ENCODE measurements at regions not wholly inside any gene's neighbourhood (a gene's known extent, or its start where the extent isn't known, plus 50 kb on each side); places are given as distances from the start of the nearest gene placed in this dataset.
A peak's percentile ranks its signal among the peaks of the same experiment; 100 is the strongest.

- DNase-seq (ENCODE audit: low read depth in 4 of 4, low spot score in 3 of 4), result no peak
Measured at GRCh38 chr7:8931906-8932646, 498.7 kb downstream of the NXPH1 start.

DNA sequence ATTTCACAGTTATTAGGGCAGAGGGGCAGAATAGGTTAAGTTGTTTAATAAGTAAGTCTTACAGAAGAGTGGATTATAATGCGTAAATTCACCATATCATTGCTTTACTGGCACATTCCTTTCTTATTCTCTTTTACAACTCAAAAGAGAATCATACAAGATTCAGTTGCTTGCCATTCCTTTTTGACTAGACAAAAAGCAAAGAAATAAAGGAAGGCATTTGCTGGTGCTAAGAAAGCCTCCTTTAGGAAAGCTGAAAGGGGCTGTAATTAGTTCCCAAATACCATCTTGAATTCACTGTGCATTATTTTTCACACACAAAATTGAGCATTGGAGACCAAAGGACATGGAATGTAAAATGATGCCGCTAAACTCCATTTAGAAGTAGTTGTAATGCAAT lies 499.3 kb downstream of the NXPH1 start:
- DNase-seq (ENCODE audit: low read depth in 4 of 4, low spot score in 3 of 4), result no peak

GRCh38 chr7:8937204-8937603 lies 503.8 kb downstream of the NXPH1 start:
- no peak for DNase-seq (ENCODE audit: low read depth in 4 of 4, low spot score in 3 of 4)

- DNase-seq (ENCODE audit: low read depth in 4 of 4, low spot score in 3 of 4), result no peak
Measured at GRCh38 chr7:8938044-8938805, 504.8 kb downstream of the NXPH1 start.

DNA sequence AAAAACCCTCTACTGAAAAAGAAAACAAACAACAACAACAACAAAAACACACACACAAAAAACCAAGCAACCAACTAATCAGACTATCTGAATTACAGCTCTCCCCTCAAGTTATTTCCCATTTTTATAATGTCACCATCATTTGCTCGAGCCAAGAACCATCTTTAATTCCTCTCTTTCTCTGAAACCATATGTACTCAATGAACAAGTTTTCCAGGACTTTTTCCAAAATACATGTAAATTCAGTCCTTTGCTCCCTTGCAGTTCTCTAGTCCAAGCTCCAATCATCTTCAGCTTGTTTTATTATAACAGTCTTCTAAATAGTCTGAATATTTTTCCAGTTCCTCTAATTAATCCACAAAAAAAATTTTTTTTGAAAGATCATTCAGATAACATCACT lies 506.0 kb downstream of the NXPH1 start:
- no peak for DNase-seq (ENCODE audit: low read depth in 4 of 4, low spot score in 3 of 4)

DNA sequence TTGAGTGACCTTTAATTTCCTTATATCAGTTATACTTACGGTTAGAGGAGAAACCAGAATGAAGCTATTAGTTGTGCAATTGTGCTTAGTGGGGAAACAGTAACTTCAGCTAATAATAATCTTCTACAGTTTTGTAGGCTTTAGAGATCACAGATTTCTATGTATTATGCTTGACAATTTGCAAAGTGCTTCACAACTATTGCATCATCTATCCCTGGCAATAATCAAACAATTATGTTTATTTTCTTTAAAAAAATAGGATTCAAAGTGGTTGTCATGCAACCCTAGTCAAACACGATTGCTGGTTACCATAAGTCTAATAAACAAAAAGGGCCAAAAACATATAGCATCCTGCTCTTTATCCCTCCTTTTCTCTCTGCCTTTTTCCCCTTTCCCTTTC lies 530.3 kb downstream of the NXPH1 start:
- no peak for DNase-seq (ENCODE audit: low read depth in 4 of 4, low spot score in 3 of 4)

DNA sequence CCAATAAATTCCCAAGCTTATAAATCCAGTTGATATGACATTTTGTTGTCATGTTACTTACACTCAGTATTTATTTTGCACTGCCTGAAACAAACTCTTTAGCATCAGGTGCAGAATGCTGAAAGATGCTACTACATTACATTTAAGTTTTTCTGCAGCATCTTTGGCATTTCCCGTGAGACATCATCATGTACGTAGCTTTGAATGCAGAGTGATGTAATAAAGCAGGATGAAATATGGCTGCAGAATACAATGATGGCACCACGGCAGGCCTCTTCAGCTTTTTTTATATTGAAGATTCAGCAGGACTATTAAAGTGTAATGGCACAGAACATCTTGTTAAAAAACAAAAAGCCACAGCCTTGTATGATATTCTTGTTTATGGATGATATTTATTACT lies 531.8 kb downstream of the NXPH1 start:
- DNase-seq (ENCODE audit: low read depth in 4 of 4, low spot score in 3 of 4), result no peak

DNA sequence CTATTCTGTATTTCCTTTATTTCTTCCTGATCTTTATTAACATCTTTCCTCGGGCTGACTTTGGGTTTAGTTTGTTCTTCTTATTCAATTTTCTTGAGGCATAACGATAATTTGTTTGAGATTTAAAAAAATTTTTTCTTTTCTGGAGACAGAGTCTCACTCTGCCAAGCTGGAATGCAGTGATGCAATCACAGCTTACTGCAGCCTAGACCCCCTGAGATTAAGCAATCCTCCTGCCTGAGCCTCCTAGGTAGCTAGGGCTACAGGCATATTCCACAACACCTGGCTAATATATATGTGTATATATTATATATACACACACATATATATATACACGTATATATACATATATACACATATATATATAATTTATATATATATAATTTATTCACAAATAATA lies 540.2 kb downstream of the NXPH1 start:
- no peak for DNase-seq (ENCODE audit: low read depth in 4 of 4, low spot score in 3 of 4)

- DNase-seq (ENCODE audit: low read depth in 4 of 4, low spot score in 3 of 4), result no peak
Measured at GRCh38 chr7:8975681-8976080, 542.3 kb downstream of the NXPH1 start.

GRCh38 chr7:8982338-8982992 lies 549.1 kb downstream of the NXPH1 start:
- no peak for DNase-seq (ENCODE audit: low read depth in 4 of 4, low spot score in 3 of 4)

- DNase-seq (ENCODE audit: low read depth in 4 of 4, low spot score in 3 of 4), result no peak
Measured at GRCh38 chr7:8985255-8985654, 551.8 kb downstream of the NXPH1 start.

DNA sequence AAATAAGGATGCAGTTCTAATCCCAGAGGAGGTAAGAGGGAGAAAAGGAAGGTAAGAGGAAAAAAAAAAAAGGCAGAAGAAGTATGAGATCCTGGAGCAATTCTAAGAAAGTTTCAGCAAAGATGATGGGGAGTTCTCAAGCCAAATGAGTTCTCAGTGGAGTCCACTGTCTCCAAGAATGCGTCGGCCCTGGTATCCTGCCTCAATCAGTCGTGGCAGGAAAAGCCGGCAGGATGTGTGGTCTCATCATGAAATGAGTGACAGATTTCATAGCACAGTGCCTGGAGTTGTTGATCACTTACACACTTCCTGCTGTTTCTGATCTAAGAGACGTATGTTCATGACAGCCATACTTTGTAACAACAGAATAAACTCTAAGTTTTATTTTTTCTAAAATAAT lies 554.9 kb downstream of the NXPH1 start:
- no peak for DNase-seq (ENCODE audit: low read depth in 4 of 4, low spot score in 3 of 4)

DNA sequence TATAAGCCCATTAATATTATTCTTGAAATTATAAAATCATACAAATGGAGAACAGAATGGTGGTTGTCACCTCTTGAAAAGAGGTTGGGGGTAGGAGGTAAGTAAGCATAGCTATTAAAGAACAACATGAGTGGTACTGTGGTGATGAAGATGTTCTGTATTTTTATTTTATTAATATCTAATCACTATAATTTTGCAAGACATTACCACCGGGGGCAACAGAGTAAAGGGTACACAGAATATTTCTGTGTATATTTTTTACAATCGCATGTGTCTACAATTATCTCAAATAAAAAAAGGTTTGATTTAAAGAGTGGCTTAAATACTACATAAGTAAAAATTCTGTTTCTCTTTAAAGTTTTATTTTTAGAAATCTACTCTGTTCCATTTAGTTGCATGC lies 557.8 kb downstream of the NXPH1 start:
- DNase-seq (ENCODE audit: low read depth in 4 of 4, low spot score in 3 of 4), result no peak

DNA sequence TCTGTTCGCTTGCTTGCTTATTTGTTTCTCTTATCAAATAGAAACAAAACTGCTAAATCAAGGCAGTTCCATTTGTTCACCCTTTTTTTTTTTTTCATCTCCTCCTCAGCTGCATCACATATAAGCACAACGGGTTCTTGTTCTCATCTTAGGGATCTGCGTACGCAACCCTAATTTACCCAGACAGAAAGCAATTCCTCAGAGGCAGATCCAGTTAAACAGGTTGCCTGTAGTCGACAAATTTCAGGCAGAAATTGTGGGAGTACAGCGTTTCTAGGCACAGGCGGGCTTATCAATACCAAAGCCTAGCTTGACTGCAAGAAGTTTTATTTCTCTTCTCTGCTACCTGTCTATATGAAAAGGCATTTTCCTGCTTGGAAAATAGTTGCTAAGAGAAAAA lies 565.4 kb downstream of the NXPH1 start:
- no peak for DNase-seq (ENCODE audit: low read depth in 4 of 4, low spot score in 3 of 4)

- no peak for DNase-seq (ENCODE audit: low read depth in 4 of 4, low spot score in 3 of 4)
Measured at GRCh38 chr7:9013940-9014339, 580.5 kb downstream of the NXPH1 start.

- DNase-seq (ENCODE audit: low read depth in 4 of 4, low spot score in 3 of 4), result peak; percentile 29 to 76 (median 52)
Measured at GRCh38 chr7:9017286-9017685, 583.9 kb downstream of the NXPH1 start.

GRCh38 chr7:9022456-9022855 lies 589.0 kb downstream of the NXPH1 start:
- peak in 1 of 4 donors; percentile 5 for DNase-seq (ENCODE audit: low read depth in 4 of 4, low spot score in 3 of 4)

DNA sequence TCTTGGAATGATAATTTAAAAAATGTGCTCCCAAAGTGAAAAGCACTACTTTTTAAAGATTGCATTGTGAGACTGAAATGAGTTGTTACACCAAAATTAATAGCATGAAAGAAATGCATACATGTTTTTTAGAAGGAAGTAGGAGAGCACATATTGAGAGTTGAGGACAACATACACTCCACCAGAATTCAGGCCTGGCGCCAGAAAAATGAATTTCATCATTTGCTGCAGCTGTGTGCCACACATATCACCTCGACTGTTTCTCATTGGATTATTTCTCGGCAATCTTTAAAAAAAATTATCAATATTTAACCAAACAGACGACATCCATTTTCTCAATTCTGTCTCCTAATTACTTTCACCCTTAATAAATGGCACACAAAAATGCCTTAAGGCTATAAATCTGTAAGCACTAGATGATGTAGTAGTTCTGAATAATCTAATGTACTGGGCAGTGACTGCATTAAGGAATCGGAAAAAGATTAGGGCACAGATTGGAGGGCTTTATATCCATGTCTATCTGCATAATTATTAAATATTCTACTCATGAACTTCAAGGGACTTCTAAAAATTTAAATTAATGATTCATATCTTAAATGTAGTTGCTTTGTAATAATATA lies 590.4 kb downstream of the NXPH1 start:
- DNase-seq (ENCODE audit: low read depth in 4 of 4, low spot score in 3 of 4), result no peak

DNA sequence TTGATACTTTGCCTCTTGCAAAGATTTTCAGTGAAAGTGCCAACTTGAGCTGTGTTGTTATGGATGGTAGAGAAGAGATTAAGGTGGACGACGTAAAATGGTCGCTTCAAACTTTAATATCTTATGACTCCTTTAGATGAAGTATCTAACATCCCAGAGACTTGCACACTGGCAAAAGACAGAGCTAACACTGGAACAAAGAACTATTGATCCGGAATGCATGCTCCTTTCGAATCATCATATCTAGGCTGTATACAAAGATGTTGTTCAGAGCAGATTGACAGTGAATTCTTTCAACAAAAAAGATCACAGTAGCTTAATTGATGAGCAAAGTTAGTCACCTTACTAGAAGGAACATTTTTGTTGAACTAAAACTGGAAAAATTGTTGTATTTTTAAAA lies 592.7 kb downstream of the NXPH1 start:
- no peak for DNase-seq (ENCODE audit: low read depth in 4 of 4, low spot score in 3 of 4)

DNA sequence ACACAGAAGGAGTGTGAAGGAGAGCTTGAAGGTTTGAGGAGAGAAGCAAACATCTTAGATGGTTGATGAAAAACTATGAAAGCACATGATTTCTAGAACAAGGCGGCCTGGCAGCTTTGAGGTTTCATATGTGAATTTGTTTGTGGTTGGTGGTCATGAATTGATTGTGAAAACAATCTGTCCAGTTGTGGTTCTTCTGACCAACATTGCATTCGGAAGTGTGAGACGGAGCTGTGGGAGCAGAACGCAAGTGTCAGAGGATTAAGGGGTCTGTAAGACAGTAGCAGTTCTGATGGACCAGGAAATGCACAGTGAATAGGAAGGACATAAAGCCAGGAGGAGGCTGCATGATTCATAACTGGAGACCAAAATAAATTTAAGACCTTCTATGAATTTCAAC lies 594.6 kb downstream of the NXPH1 start:
- no peak for DNase-seq (ENCODE audit: low read depth in 4 of 4, low spot score in 3 of 4)

Measured in right renal pelvis (tissue), 4 donors.